ENCODE measurements at regions not wholly inside any gene's neighbourhood (a gene's known extent, or its start where the extent isn't known, plus 50 kb on each side); places are given as distances from the start of the nearest gene placed in this dataset.

DNA sequence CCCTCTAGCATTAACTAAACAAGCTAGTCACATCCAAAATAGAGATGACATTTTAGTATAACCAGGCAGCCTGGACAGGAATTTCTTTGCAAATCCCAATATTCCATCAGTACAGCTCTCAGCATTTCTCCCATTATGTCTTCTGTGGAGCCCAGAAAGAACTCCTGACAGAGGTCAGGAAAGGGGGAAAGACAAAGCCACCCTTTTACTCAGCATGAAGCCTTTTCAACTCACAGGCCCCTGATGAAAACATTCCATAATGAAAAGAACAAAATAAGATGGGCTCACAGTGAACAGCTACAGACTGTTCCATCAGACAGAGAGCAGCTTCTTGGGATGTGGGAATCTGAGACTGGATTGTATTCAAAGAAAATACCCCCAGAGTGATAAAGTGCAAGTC lies 80.6 kb downstream of the TEX35 start:
- no peak for DNase-seq (ENCODE audit: low read depth)
- TF ChIP-seq, protein P1, sequence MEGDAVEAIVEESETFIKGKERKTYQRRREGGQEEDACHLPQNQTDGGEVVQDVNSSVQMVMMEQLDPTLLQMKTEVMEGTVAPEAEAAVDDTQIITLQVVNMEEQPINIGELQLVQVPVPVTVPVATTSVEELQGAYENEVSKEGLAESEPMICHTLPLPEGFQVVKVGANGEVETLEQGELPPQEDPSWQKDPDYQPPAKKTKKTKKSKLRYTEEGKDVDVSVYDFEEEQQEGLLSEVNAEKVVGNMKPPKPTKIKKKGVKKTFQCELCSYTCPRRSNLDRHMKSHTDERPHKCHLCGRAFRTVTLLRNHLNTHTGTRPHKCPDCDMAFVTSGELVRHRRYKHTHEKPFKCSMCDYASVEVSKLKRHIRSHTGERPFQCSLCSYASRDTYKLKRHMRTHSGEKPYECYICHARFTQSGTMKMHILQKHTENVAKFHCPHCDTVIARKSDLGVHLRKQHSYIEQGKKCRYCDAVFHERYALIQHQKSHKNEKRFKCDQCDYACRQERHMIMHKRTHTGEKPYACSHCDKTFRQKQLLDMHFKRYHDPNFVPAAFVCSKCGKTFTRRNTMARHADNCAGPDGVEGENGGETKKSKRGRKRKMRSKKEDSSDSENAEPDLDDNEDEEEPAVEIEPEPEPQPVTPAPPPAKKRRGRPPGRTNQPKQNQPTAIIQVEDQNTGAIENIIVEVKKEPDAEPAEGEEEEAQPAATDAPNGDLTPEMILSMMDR (conservative IDR thresholded peaks at IDR 0.05; ENCODE audit: low read length): no peak
- no peak overlapping the region for H3K4me3 ChIP-seq (ENCODE audit: low read length)

DNA sequence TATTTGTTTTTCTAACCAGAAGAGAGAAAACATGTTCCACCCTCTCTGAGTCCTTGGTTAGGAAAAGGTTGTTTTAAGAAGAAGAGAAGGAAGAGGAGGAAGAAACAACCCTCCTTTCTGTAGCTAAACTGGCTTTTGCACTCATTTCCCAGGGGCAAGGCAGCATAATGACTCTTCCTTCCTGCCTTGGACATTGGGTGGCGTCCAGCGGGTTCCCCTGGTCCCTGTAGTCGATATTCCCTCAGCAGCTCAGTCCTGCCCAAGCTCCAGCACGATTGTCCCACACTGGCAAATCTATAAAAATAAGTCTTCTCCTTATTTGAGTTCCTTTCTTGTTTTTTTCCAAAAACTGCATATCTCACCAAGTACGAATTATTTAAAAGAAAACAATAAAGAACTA lies 81.2 kb downstream of the TEX35 start:
- H3K4me3 ChIP-seq (ENCODE audit: low read length): no peak overlapping the region
- TF ChIP-seq, protein P1 (conservative IDR thresholded peaks at IDR 0.05; ENCODE audit: low read length): no peak

DNA sequence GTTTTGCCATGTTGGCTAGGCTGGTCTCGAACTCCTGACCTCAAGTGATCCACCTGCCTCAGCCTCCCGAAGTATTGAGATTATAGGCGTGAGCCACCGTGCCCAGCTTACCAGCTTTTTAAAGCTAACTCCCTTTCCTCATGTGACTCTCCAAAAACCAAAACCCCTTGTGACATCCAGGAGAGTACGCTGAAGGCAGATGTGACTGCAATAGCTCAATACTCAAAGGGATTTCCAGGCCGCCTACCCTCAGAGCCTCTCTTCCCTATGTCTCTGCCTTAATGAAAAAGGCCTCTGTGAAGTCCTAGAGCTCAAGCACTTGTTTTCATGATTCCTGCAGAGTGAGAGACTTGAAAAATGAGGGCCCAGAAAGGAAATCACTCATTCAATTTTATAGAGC lies 82.6 kb downstream of the TEX35 start:
- H3K4me3 ChIP-seq (ENCODE audit: low read length): no peak overlapping the region
- no peak for DNase-seq (ENCODE audit: low read depth)
- TF ChIP-seq, protein P1 (conservative IDR thresholded peaks at IDR 0.05; ENCODE audit: low read length): no peak

More for the DNA sequence above, 81.2 kb downstream of the TEX35 start:
- no peak for DNase-seq (ENCODE audit: low read depth)

DNA sequence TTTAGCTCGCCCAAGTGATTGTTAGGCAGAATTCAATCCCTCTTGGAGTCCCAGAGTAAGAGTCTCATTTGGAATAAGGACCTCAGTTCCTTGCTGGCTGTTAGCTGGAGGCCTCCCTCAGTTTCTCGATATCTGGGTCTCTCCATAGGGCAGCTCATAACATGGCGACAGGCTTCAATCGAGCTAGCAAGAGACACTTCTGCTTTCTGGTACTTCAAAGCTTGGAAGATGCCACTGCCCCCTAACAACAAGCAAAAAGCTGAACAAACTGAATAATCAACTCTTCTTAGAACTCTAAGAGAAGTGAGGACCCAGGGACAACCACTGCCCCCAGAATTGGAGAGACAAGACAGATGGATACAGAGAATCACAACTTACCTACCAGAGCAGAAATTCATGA lies 86.2 kb downstream of the TEX35 start:
- DNase-seq (ENCODE audit: low read depth): no peak
- no peak overlapping the region for H3K4me3 ChIP-seq (ENCODE audit: low read length)
- TF ChIP-seq, protein P1 (conservative IDR thresholded peaks at IDR 0.05; ENCODE audit: low read length): no peak

DNA sequence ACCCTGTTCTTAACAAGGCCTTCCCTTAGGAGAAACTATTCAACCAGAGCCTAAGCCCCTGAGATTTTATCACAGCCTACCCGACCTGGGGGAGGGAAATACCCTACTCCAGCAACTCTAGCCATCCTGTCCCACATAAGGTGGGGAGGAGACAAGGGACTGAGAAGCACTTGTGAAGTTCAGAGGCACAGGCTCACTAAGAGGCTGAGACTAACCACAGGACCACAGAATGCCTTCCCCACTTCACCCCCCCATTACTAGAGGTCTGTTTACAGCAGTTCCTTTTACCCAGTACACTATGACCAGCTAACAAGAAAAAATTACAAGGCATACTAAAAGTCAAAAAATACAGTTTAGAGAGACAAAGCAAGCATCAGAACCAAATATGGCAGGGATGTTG lies 86.8 kb downstream of the TEX35 start:
- TF ChIP-seq, protein P1 (conservative IDR thresholded peaks at IDR 0.05; ENCODE audit: low read length): no peak
- no peak for DNase-seq (ENCODE audit: low read depth)
- H3K4me3 ChIP-seq (ENCODE audit: low read length): no peak overlapping the region

DNA sequence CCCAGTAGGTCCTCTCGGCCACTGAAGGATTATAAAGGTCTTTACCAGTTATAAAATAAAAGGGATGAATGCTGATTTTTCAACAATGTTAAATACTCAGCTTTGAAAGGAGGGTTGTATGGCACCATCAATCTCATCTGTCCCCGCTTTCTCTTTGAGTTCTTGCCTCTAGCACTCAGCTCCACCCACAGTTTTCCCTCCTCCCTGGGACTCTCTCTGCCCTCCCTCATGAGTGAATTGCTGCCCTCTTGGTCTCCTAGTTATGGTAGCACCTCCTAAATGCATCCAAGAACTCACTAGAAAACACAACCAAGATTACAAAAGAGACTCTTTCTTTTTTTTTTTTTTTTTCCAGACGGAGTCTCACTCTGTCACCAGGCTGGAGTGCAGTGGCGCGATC lies 91.0 kb downstream of the TEX35 start:
- DNase-seq (ENCODE audit: low read depth): no peak
- TF ChIP-seq, protein P1 (conservative IDR thresholded peaks at IDR 0.05; ENCODE audit: low read length): no peak
- H3K4me3 ChIP-seq (ENCODE audit: low read length): no peak overlapping the region

DNA sequence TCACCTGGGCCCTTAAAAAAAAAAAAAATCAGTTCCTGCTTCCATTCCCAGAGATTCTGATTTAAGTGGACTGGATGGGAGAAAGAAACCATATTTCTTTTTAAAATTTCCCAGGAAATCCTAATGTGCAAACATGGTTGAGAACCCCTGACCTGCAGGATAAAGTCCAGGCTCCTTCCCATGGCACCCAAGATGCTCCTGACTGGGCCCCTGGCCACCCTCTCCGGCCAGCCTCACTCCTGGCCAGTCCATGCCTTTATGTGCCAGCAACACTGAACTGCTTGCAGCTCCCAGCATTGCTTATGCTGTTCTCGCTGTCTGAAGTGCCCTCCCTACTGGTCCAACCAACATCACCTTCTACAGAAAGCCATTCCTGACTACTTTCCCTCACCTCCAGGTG lies 93.9 kb downstream of the TEX35 start:
- TF ChIP-seq, protein P1 (conservative IDR thresholded peaks at IDR 0.05; ENCODE audit: low read length): no peak
- DNase-seq (ENCODE audit: low read depth): no peak
- H3K4me3 ChIP-seq (ENCODE audit: low read length): no peak overlapping the region
